PC-9 (cell line): ENCODE measurements at regions not wholly inside any gene's neighbourhood (a gene's known extent, or its start where the extent isn't known, plus 50 kb on each side); places are given as distances from the start of the nearest gene placed in this dataset.

Experiments
- CTCF ChIP-seq: fragments of 200-600 bp; sonication (generic); conservative IDR thresholded peaks from 2 replicates; pipeline ENCODE4 v1.6.1; 2017; ENCODE audit warnings: mixed run types, antibody characterized with exemption, mild to moderate bottlenecking, moderate library complexity
- EZH2 ChIP-seq: fragments of 200-600 bp; sonication (generic); IDR thresholded peaks from 2 replicates; pipeline ENCODE4 v1.8.0; 2017; ENCODE audit warnings: antibody characterized with exemption, low read depth

GRCh38 chr6:159398633-159399032 lies 229.4 kb downstream of the FNDC1 start:
- TF ChIP-seq CTCF (no peak), EZH2 (no peak)
